HTR-8/SVneo (cell line): ENCODE measurements at regions not wholly inside any gene's neighbourhood (a gene's known extent, or its start where the extent isn't known, plus 50 kb on each side); places are given as distances from the start of the nearest gene placed in this dataset.

Source experiments
- DNase-seq: peaks from one replicate; pipeline ENCODE4 v3.0.0; 2011; ENCODE audit warnings: low spot score, mixed read lengths; ENCODE audit not compliant: insufficient read length
- FAIRE-seq: peaks from 2 replicates; lab custom pipeline; 2011; peaks lifted over from hg19 to GRCh38; lab: Jason Lieb, UNC

- DNase-seq (peak; percentile 28), FAIRE-seq (no peak)
Observed at GRCh38 chr2:41836948-41837347, 210.9 kb upstream of the PKDCC start.

GRCh38 chr2:41837610-41838009 lies 210.2 kb upstream of the PKDCC start:
- no peak for DNase-seq
- no peak for FAIRE-seq

- DNase-seq (peak; percentile 96), FAIRE-seq (peak; percentile 99)
Observed at GRCh38 chr2:41840702-41841551, 206.9 kb upstream of the PKDCC start.

GRCh38 chr2:41846962-41847361 lies 200.9 kb upstream of the PKDCC start:
- FAIRE-seq: no peak

GRCh38 chr2:41847744-41848441 lies 199.9 kb upstream of the PKDCC start:
- no peak for FAIRE-seq

More at GRCh38 chr2:41846962-41847361, 200.9 kb upstream of the PKDCC start:
- DNase-seq: no peak

GRCh38 chr2:41851554-41851953 lies 196.3 kb upstream of the PKDCC start:
- FAIRE-seq (no peak), DNase-seq (no peak)

More at GRCh38 chr2:41847744-41848441, 199.9 kb upstream of the PKDCC start:
- DNase-seq: no peak

GRCh38 chr2:41853427-41854191 lies 194.2 kb upstream of the PKDCC start:
- FAIRE-seq (no peak), DNase-seq (peak; percentile 57)

- no peak for FAIRE-seq
- DNase-seq: no peak
Observed at GRCh38 chr2:41854227-41854626, 193.6 kb upstream of the PKDCC start.

- FAIRE-seq: no peak
- no peak for DNase-seq
Observed at GRCh38 chr2:41856946-41857345, 190.9 kb upstream of the PKDCC start.

GRCh38 chr2:41859615-41860514 lies 188.0 kb upstream of the PKDCC start:
- DNase-seq: no peak
- FAIRE-seq: peak; percentile 36

- FAIRE-seq (no peak), DNase-seq (no peak)
Observed at GRCh38 chr2:41863062-41863461, 184.8 kb upstream of the PKDCC start.

GRCh38 chr2:41865263-41865662 lies 182.6 kb upstream of the PKDCC start:
- FAIRE-seq (no peak), DNase-seq (no peak)

- no peak for FAIRE-seq
- no peak for DNase-seq
Observed at GRCh38 chr2:41867553-41867952, 180.3 kb upstream of the PKDCC start.

GRCh38 chr2:41869542-41870264 lies 178.1 kb upstream of the PKDCC start:
- FAIRE-seq (peak; percentile 33), DNase-seq (peak; percentile 78)

- DNase-seq (no peak), FAIRE-seq (no peak)
Observed at GRCh38 chr2:41870265-41870585, 177.6 kb upstream of the PKDCC start.

GRCh38 chr2:41871080-41871479 lies 176.7 kb upstream of the PKDCC start:
- FAIRE-seq (peak; percentile 36), DNase-seq (no peak)

- no peak for DNase-seq
- no peak for FAIRE-seq
Observed at GRCh38 chr2:41872646-41873045, 175.2 kb upstream of the PKDCC start.

- no peak for DNase-seq
- no peak for FAIRE-seq
Observed at GRCh38 chr2:41873102-41874031, 174.5 kb upstream of the PKDCC start.
